ENCODE measurements at regions not wholly inside any gene's neighbourhood (a gene's known extent, or its start where the extent isn't known, plus 50 kb on each side); places are given as distances from the start of the nearest gene placed in this dataset.

- Histone ChIP-seq H3K9me3 (ENCODE audit: control insufficient read depth, low read depth, low read length) (no peaks in the 10 kb centered on the region), H4K20me1 (ENCODE audit: control insufficient read depth, extremely low read depth, insufficient read depth, low read length) (no peaks in the 10 kb centered on the region), H2AFZ (ENCODE audit: control insufficient read depth, low read length) (no peak overlapping the region), H3K4me3 (ENCODE audit: control insufficient read depth in 2 of 3, extremely low read depth in 1 of 3, insufficient read depth in 2 of 3, low read depth in 1 of 3, low read length in 3 of 3) (no peak overlapping the region), H3K9ac (ENCODE audit: control insufficient read depth, extremely low read depth, insufficient read depth, low read length) (no peak overlapping the region), H3K79me2 (ENCODE audit: control insufficient read depth, insufficient read depth, low read length) (no peaks in the 10 kb centered on the region), H3K4me2 (ENCODE audit: control insufficient read depth, extremely low read depth, insufficient read depth, low read depth, low read length) (no peak overlapping the region), H3K27ac (ENCODE audit: control insufficient read depth, insufficient read depth, low read length) (no peak overlapping the region), H3K9me1 (ENCODE audit: control insufficient read depth, extremely low read depth, insufficient read depth, low read length) (no peaks in the 10 kb centered on the region), H3K27me3 (ENCODE audit: control insufficient read depth, extremely low read depth, insufficient read depth, low read length) (peaks cover 3% of the 10 kb centered on the region), H3K36me3 (ENCODE audit: control insufficient read depth in 2 of 2, extremely low read depth in 1 of 2, insufficient read depth in 2 of 2, low read length in 2 of 2) (no peaks in the 10 kb centered on the region), H3K4me1 (ENCODE audit: control insufficient read depth, extremely low read depth, insufficient read depth, low read length) (no peaks in the 10 kb centered on the region)
- FAIRE-seq (no peak), DNase-seq (ENCODE audit: low read depth, low spot score) (no peak)
- dilution Hi-C loops (cut with MboI; ENCODE audit: extremely low pct_ligation_motif_present, low sequenced_read_pairs): loop anchor here (25.0 kb wide), 1 partner anchor 181 kb away; no protein-coding TSS in a partner anchor
- no peak for TF ChIP-seq EZH2 (IDR thresholded peaks at IDR 0.05; ENCODE audit: low read length)
- no peak for TF ChIP-seq CTCF (optimal IDR thresholded peaks at IDR 0.05 in 1 of 3, IDR thresholded peaks at IDR 0.05 in 1 of 3, conservative IDR thresholded peaks at IDR 0.05 in 1 of 3; ENCODE audit: extremely low read depth in 1 of 3, insufficient read depth in 2 of 3, low read length in 3 of 3)
Measured at GRCh38 chr13:31418186-31418585, 218.4 kb downstream of the B3GLCT start.

- Histone ChIP-seq H3K36me3 (ENCODE audit: control insufficient read depth in 2 of 2, extremely low read depth in 1 of 2, insufficient read depth in 2 of 2, low read length in 2 of 2) (no peaks in the 10 kb centered on the region), H3K4me3 (ENCODE audit: control insufficient read depth in 2 of 3, extremely low read depth in 1 of 3, insufficient read depth in 2 of 3, low read depth in 1 of 3, low read length in 3 of 3) (no peak overlapping the region), H4K20me1 (ENCODE audit: control insufficient read depth, extremely low read depth, insufficient read depth, low read length) (no peaks in the 10 kb centered on the region), H3K4me2 (ENCODE audit: control insufficient read depth, extremely low read depth, insufficient read depth, low read depth, low read length) (no peak overlapping the region), H3K9me1 (ENCODE audit: control insufficient read depth, extremely low read depth, insufficient read depth, low read length) (no peaks in the 10 kb centered on the region), H3K9me3 (ENCODE audit: control insufficient read depth, low read depth, low read length) (no peaks in the 10 kb centered on the region), H3K9ac (ENCODE audit: control insufficient read depth, extremely low read depth, insufficient read depth, low read length) (no peak overlapping the region), H3K27ac (ENCODE audit: control insufficient read depth, insufficient read depth, low read length) (no peak overlapping the region), H3K79me2 (ENCODE audit: control insufficient read depth, insufficient read depth, low read length) (no peaks in the 10 kb centered on the region), H3K4me1 (ENCODE audit: control insufficient read depth, extremely low read depth, insufficient read depth, low read length) (no peaks in the 10 kb centered on the region), H3K27me3 (ENCODE audit: control insufficient read depth, extremely low read depth, insufficient read depth, low read length) (no peaks in the 10 kb centered on the region), H2AFZ (ENCODE audit: control insufficient read depth, low read length) (no peak overlapping the region)
- dilution Hi-C loops (cut with MboI; ENCODE audit: extremely low pct_ligation_motif_present, low sequenced_read_pairs): loop anchor here (25.0 kb wide), 1 partner anchor 184 kb away; no protein-coding TSS in a partner anchor
- TF ChIP-seq EZH2 (IDR thresholded peaks at IDR 0.05; ENCODE audit: low read length): no peak
- TF ChIP-seq CTCF (optimal IDR thresholded peaks at IDR 0.05 in 1 of 3, IDR thresholded peaks at IDR 0.05 in 1 of 3, conservative IDR thresholded peaks at IDR 0.05 in 1 of 3; ENCODE audit: extremely low read depth in 1 of 3, insufficient read depth in 2 of 3, low read length in 3 of 3): no peak
- DNase-seq (ENCODE audit: low read depth, low spot score) (no peak), FAIRE-seq (no peak)
Measured at GRCh38 chr13:31421756-31422155, 222.0 kb downstream of the B3GLCT start.

All from keratinocyte (primary cell).